Right atrium auricular region (tissue), 2 donors: ENCODE measurements at regions not wholly inside any gene's neighbourhood (a gene's known extent, or its start where the extent isn't known, plus 50 kb on each side); places are given as distances from the start of the nearest gene placed in this dataset.

ENCODE experiments used
- DNase-seq: peaks from one replicate; pipeline ENCODE4 v3.0.0-alpha.2; 2019; ENCODE audit warnings: low spot score
- H3K27ac ChIP-seq, 2 donors: fragments of 200-600 bp; sonication (generic); 1 replicate in 1 of 2; 2 replicates in 1 of 2; pipeline ENCODE4 v1.5.1; 2016 to 2019
- H3K27me3 ChIP-seq, 2 donors: fragments of 200-600 bp; sonication (generic); one replicate each; pipeline versions ENCODE4 v1.5.1 to v1.6.0; 2017 to 2019
- H3K36me3 ChIP-seq: fragments of 200-600 bp; sonication (generic); one replicate; pipeline ENCODE4 v1.5.1; 2016
- H3K4me1 ChIP-seq, 2 donors: fragments of 200-600 bp; sonication (generic); one replicate each; pipeline versions ENCODE4 v1.5.1 to v1.6.0; 2017 to 2019
- H3K4me3 ChIP-seq, 2 donors: fragments of 200-600 bp; sonication (generic); 1 replicate in 1 of 2; 2 replicates in 1 of 2; pipeline ENCODE4 v1.5.1; 2017 to 2019; ENCODE audit warnings: mild to moderate bottlenecking in 1 of 2, moderate library complexity in 1 of 2
- H3K9me3 ChIP-seq, 2 donors: fragments of 200-600 bp; sonication (generic); one replicate each; pipeline ENCODE4 v1.5.1; 2019
- CTCF ChIP-seq, 2 donors: fragments of 200-600 bp; sonication (generic); IDR thresholded peaks; one replicate each; pipeline ENCODE4 v1.5.1; 2019; ENCODE audit warnings: antibody characterized with exemption in 2 of 2

DNA sequence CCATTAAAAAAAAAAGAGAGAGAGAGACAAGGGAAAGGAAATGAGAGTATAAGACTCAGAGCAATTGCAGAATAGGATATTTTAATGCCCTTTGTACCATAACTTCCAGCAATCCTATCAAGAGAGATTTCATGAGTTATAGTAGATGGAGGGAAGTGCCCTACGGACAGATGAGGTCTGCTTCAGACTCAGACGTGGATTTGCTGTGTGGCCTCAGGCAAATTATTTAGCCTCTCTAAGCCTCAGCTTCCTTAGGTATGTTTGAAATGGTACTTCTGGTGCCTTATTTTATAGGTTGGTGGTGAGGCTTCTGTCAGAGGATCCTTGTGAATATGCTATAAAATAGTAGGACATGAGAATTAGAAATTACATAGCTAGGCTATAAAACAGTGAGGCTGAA is 448.2 kb downstream of the EDEM1 start:
- H3K9me3 ChIP-seq = peaks cover 0 to 12% of the 10 kb centered on the region in 2 donors
- no peaks in the 10 kb centered on the region for H3K27me3 ChIP-seq
- H3K4me3 ChIP-seq = no peak overlapping the region
- no peaks in the 10 kb centered on the region for H3K36me3 ChIP-seq
- DNase-seq = no peak
- TF ChIP-seq CTCF (IDR thresholded peaks at IDR 0.05) = no peak
- H3K27ac ChIP-seq = no peak overlapping the region
- no peaks in the 10 kb centered on the region for H3K4me1 ChIP-seq

- DNase-seq = no peak
- Histone ChIP-seq H3K4me1 (no peaks in the 10 kb centered on the region), H3K27ac (no peak overlapping the region), H3K4me3 (no peak overlapping the region), H3K9me3 (peaks cover 0 to 12% of the 10 kb centered on the region in 2 donors), H3K36me3 (no peaks in the 10 kb centered on the region), H3K27me3 (no peaks in the 10 kb centered on the region)
- no peak for TF ChIP-seq CTCF (IDR thresholded peaks at IDR 0.05)
Observed at GRCh38 chr3:5638550-5638949, 451.0 kb downstream of the EDEM1 start.

GRCh38 chr3:5644773-5645670 is 457.5 kb downstream of the EDEM1 start:
- H3K27me3 ChIP-seq = no peaks in the 10 kb centered on the region
- no peak for TF ChIP-seq CTCF (IDR thresholded peaks at IDR 0.05)
- H3K4me1 ChIP-seq = no peaks in the 10 kb centered on the region
- DNase-seq = no peak
- H3K36me3 ChIP-seq = no peaks in the 10 kb centered on the region
- H3K27ac ChIP-seq = no peak overlapping the region
- no peak overlapping the region for H3K4me3 ChIP-seq
- no peaks in the 10 kb centered on the region for H3K9me3 ChIP-seq

- H3K9me3 ChIP-seq = no peaks in the 10 kb centered on the region
- no peak overlapping the region for H3K27ac ChIP-seq
- no peak for DNase-seq
- no peaks in the 10 kb centered on the region for H3K27me3 ChIP-seq
- no peak for TF ChIP-seq CTCF (IDR thresholded peaks at IDR 0.05)
- no peak overlapping the region for H3K4me3 ChIP-seq
- no peaks in the 10 kb centered on the region for H3K36me3 ChIP-seq
- H3K4me1 ChIP-seq = no peaks in the 10 kb centered on the region
Observed at GRCh38 chr3:5645692-5646410, 458.3 kb downstream of the EDEM1 start.

DNA sequence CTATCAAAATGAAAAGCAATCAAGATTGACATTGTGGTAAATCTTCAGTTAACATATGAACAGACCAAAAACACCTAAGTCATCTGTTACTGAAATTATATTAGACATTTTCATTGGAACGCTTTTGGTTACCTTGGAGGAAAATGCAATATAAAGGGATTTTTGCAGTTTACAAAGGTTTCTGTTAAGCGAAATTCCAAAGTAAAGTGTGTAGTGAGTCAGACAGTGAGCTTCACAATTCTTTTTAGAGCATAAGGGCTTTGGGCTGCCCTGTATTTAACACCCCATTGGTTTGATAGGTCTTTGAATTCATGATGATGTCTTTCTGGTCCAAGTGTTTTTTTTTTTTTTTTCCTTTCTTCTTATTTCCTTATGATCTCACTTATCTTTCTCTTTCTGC is 462.8 kb downstream of the EDEM1 start:
- H3K27ac ChIP-seq = no peak overlapping the region
- no peaks in the 10 kb centered on the region for H3K4me1 ChIP-seq
- H3K36me3 ChIP-seq = no peaks in the 10 kb centered on the region
- no peak for TF ChIP-seq CTCF (IDR thresholded peaks at IDR 0.05)
- H3K9me3 ChIP-seq = no peaks in the 10 kb centered on the region
- DNase-seq = no peak
- H3K27me3 ChIP-seq = no peaks in the 10 kb centered on the region
- no peak overlapping the region for H3K4me3 ChIP-seq
